ENCODE measurements at regions not wholly inside any gene's neighbourhood (a gene's known extent, or its start where the extent isn't known, plus 50 kb on each side); places are given as distances from the start of the nearest gene placed in this dataset.

GRCh38 chr10:8137272-8137681 is 82.8 kb downstream of the GATA3 start:
- no peaks in the 10 kb centered on the region for H3K4me1 ChIP-seq (ENCODE audit: low read depth)
- ATAC-seq (no peak), DNase-seq (no peak)
- H3K4me3 ChIP-seq, result no peak overlapping the region
- intact Hi-C loops (cut with DNase I, micrococcal nuclease), result no loop called here
- H3K36me3 ChIP-seq (ENCODE audit: low read depth), result no peaks in the 10 kb centered on the region
- H3K9me3 ChIP-seq, result no peaks in the 10 kb centered on the region
- no peak for TF ChIP-seq CTCF (IDR thresholded peaks at IDR 0.05)

- TF ChIP-seq CTCF (IDR thresholded peaks at IDR 0.05), result no peak
- ATAC-seq (no peak), DNase-seq (no peak)
- Histone ChIP-seq H3K36me3 (ENCODE audit: low read depth) (no peaks in the 10 kb centered on the region), H3K4me1 (ENCODE audit: low read depth) (no peaks in the 10 kb centered on the region), H3K9me3 (no peaks in the 10 kb centered on the region), H3K4me3 (no peak overlapping the region)
- intact Hi-C loops (cut with DNase I, micrococcal nuclease), result no loop called here
Measured at GRCh38 chr10:8137726-8138125, 83.2 kb downstream of the GATA3 start.

- ATAC-seq, result no peak
Measured at GRCh38 chr10:8138471-8138870, 84.0 kb downstream of the GATA3 start.

GRCh38 chr10:8144496-8144895 is 90.0 kb downstream of the GATA3 start:
- intact Hi-C loops (cut with DNase I, micrococcal nuclease), result no loop called here
- no peak for DNase-seq
- TF ChIP-seq CTCF (IDR thresholded peaks at IDR 0.05), result no peak
- H3K4me3 ChIP-seq, result no peak overlapping the region
- no peaks in the 10 kb centered on the region for H3K36me3 ChIP-seq (ENCODE audit: low read depth)
- no peaks in the 10 kb centered on the region for H3K4me1 ChIP-seq (ENCODE audit: low read depth)
- no peak for ATAC-seq
- H3K9me3 ChIP-seq, result no peaks in the 10 kb centered on the region

More at GRCh38 chr10:8138471-8138870, 84.0 kb downstream of the GATA3 start:
- intact Hi-C loops (cut with DNase I, micrococcal nuclease), result no loop called here
- no peak overlapping the region for H3K4me3 ChIP-seq
- no peaks in the 10 kb centered on the region for H3K4me1 ChIP-seq (ENCODE audit: low read depth)
- no peaks in the 10 kb centered on the region for H3K9me3 ChIP-seq
- no peaks in the 10 kb centered on the region for H3K36me3 ChIP-seq (ENCODE audit: low read depth)
- DNase-seq, result no peak
- no peak for TF ChIP-seq CTCF (IDR thresholded peaks at IDR 0.05)

GRCh38 chr10:8146650-8147049 is 92.2 kb downstream of the GATA3 start:
- TF ChIP-seq CTCF (IDR thresholded peaks at IDR 0.05), result no peak
- no peak for DNase-seq
- H3K4me3 ChIP-seq, result no peak overlapping the region
- H3K36me3 ChIP-seq (ENCODE audit: low read depth), result no peaks in the 10 kb centered on the region
- H3K9me3 ChIP-seq, result no peaks in the 10 kb centered on the region
- ATAC-seq, result no peak
- H3K4me1 ChIP-seq (ENCODE audit: low read depth), result no peaks in the 10 kb centered on the region
- intact Hi-C loops (cut with DNase I, micrococcal nuclease), result no loop called here

- intact Hi-C loops (cut with DNase I, micrococcal nuclease), result no loop called here
Measured at GRCh38 chr10:8149991-8150390, 95.5 kb downstream of the GATA3 start.

More at GRCh38 chr10:8149991-8150390, 95.5 kb downstream of the GATA3 start:
- no peak for TF ChIP-seq CTCF (IDR thresholded peaks at IDR 0.05)
- no peak overlapping the region for H3K4me3 ChIP-seq
- H3K9me3 ChIP-seq, result no peaks in the 10 kb centered on the region
- ATAC-seq, result no peak
- H3K4me1 ChIP-seq (ENCODE audit: low read depth), result no peaks in the 10 kb centered on the region
- DNase-seq, result no peak
- no peaks in the 10 kb centered on the region for H3K36me3 ChIP-seq (ENCODE audit: low read depth)

Measured in mucosa of descending colon (tissue), 3 donors.